Omental fat pad (tissue), 3 donors: ENCODE measurements at regions not wholly inside any gene's neighbourhood (a gene's known extent, or its start where the extent isn't known, plus 50 kb on each side); places are given as distances from the start of the nearest gene placed in this dataset.

Experiments used
- ATAC-seq: fragments of 150-250 bp; one replicate; pipeline ENCODE4 v1.9.1; 2016; ENCODE audit warnings: mild to moderate bottlenecking, moderate library complexity; ENCODE audit not compliant: low FRiP score
- DNase-seq: peaks from one replicate; pipeline ENCODE4 v3.0.0-alpha.2; 2019; ENCODE audit warnings: low spot score
- TF ChIP-seq, protein P1 (sequence below), 3 donors: fragments of 450-650 bp; IDR thresholded peaks; one replicate each; pipeline ENCODE4 v1.5.1; 2016 to 2017; ENCODE audit warnings: antibody characterized with exemption in 3 of 3, mild to moderate bottlenecking in 3 of 3, moderate library complexity in 2 of 3

DNA sequence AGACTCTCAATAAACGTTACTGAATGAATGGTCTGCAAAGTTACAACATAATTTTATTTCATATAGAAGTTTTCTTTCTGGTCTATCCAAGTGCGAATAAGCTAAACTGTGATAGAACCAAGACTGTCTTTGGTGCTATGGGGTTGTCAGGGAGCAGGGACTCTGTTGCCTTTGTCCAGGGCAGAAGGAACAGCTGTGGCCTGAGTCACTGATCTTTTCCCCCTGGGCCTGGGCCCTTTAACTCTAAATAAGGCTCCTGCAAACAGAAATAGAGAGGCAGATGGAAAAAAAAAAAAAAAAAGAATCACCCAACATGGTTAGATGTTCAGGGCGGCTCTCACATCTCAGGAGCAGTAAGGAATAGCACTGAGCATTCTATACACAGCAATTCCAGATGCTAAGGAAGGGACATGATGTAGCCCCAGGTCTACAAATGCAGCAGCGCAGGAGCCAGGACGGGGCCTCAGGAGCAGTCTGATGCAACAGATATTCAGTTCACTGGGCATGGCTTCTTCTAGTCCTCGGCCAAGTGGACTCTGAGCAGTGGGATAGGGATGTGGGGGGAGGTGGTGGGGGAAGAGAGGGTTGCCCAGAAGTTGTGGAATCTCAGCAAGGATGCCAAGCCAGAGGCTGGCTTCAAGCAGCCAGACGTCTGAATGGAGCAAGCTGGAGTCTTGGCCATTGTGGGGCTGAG is 247.1 kb upstream of the SIX2 start:
- TF ChIP-seq, protein P1, sequence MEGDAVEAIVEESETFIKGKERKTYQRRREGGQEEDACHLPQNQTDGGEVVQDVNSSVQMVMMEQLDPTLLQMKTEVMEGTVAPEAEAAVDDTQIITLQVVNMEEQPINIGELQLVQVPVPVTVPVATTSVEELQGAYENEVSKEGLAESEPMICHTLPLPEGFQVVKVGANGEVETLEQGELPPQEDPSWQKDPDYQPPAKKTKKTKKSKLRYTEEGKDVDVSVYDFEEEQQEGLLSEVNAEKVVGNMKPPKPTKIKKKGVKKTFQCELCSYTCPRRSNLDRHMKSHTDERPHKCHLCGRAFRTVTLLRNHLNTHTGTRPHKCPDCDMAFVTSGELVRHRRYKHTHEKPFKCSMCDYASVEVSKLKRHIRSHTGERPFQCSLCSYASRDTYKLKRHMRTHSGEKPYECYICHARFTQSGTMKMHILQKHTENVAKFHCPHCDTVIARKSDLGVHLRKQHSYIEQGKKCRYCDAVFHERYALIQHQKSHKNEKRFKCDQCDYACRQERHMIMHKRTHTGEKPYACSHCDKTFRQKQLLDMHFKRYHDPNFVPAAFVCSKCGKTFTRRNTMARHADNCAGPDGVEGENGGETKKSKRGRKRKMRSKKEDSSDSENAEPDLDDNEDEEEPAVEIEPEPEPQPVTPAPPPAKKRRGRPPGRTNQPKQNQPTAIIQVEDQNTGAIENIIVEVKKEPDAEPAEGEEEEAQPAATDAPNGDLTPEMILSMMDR (IDR thresholded peaks at IDR 0.05) = no peak
- ATAC-seq = no peak
- DNase-seq = no peak

DNA sequence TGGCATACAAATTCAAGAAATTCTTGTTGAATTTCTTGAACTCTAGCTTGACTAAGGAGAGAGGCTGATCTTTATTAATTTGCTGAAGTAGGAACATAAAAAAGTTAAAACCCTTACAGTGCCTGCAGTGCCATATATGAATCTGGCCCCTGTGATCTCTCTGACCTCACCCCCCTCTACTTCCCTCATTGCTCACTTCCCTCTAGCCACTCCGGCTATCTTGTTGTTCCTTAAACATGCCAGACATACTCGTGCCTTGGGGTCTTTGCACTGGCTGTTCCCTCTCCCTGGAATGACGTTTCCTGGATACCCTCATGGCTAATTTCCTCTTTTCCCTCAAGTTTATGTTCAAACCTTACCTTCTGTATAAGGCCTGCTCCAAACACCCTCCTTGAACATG is 246.3 kb upstream of the SIX2 start:
- no peak for DNase-seq
- no peak for ATAC-seq
- TF ChIP-seq, protein P1 (IDR thresholded peaks at IDR 0.05) = no peak

DNA sequence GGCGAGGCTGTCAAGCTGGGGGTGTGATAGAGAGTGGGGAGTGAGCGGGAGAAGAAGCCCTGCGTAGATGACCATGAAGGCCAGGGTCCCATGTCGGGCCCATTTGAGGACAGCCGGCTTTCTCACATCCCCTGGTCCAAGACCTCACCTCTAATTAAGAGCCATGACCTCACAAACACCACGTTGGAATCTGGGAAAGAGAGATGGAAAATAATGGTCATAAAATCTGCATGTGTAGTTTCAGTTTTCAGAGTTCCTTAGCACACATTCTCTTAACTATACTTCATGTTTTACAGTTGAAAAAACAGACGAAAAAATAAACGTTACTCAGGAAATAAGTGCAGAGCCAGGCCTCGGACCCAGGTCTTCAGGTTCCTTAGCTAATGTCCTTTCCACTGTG is 244.8 kb upstream of the SIX2 start:
- TF ChIP-seq, protein P1 (IDR thresholded peaks at IDR 0.05) = no peak
- no peak for ATAC-seq

DNA sequence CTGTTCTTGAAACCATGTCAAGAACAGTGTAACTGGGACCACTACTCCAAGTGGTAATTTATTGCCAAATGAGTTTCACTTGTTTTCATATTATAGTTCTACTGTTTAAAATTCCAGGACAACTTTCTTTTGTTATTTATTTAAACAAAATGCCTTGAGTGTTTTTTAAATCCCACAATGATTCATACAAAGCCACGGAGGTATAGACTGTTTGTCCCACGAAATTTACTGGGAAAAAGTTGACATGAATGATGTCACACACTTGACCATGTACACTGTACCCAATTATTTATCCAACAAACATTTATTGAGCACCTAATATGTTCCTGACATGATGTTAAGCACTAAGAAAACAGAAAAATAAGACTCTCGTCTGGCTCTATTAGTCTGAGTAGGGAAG is 243.9 kb upstream of the SIX2 start:
- TF ChIP-seq, protein P1 (IDR thresholded peaks at IDR 0.05) = no peak
- no peak for ATAC-seq
- DNase-seq = no peak

More for the DNA sequence above, 244.8 kb upstream of the SIX2 start:
- DNase-seq = no peak

DNA sequence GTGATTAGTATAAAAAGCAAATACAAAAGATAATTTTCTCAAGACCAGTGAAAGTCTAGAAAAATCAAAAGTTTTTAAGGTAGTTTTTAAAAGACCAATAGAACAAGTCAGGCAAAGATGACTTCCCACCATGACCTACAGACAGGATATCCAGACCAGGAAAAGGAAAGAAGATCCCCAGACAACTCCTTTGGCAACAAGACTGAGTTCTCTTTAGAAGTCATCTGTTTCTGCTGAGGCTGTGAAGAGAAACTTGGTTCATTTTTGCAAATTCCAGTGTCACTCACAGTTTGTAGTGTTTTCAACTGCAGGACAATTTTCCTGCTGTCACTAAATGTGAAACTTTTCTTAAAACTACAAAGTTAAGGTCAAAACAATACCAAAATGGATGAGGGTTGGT is 240.9 kb upstream of the SIX2 start:
- ATAC-seq (no peak), DNase-seq (no peak)
- TF ChIP-seq, protein P1 (IDR thresholded peaks at IDR 0.05) = no peak

DNA sequence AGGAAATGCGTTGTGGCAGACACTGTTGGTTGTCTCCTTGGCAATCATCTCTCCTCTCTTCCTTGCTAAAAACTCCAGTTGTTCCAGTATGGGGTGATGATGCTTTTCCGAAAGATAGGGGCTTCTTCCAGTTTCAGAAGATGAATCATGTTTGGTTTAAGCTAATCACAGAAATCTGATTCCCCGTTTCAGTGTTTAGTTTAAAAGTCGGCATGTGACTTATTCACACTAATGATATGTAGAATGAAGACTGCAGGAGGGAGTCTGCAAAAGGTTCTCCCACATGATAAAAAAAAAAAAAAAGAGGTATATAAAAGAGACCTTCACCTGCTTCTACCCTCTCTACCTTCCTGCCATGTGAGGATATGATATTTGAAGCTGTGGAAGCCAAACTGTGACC is 239.0 kb upstream of the SIX2 start:
- no peak for ATAC-seq
- TF ChIP-seq, protein P1 (IDR thresholded peaks at IDR 0.05) = no peak

DNA sequence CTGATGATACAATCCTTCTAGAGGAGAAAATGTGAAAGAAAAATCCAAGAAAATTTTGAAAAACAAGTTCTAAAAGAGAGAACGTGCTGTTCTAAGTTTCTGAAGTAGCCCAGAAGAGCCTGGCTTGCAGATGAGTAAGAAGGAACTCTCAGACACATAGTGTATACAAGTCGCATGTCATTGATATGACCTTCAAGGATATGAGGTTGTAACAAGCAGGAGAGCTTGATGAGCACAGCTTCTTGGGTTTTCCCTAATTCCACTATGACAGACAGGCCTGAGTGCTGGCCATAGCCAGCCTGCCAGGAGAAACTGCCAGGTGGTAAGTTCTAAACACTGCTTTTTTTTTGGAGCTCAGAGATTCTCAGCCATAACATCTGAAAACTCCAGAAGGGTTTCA is 235.7 kb upstream of the SIX2 start:
- DNase-seq (no peak), ATAC-seq (no peak)
- TF ChIP-seq, protein P1 (IDR thresholded peaks at IDR 0.05) = no peak

More for the DNA sequence above, 239.0 kb upstream of the SIX2 start:
- DNase-seq = no peak
